ENCODE measurements at regions not wholly inside any gene's neighbourhood (a gene's known extent, or its start where the extent isn't known, plus 50 kb on each side); places are given as distances from the start of the nearest gene placed in this dataset.

DNA sequence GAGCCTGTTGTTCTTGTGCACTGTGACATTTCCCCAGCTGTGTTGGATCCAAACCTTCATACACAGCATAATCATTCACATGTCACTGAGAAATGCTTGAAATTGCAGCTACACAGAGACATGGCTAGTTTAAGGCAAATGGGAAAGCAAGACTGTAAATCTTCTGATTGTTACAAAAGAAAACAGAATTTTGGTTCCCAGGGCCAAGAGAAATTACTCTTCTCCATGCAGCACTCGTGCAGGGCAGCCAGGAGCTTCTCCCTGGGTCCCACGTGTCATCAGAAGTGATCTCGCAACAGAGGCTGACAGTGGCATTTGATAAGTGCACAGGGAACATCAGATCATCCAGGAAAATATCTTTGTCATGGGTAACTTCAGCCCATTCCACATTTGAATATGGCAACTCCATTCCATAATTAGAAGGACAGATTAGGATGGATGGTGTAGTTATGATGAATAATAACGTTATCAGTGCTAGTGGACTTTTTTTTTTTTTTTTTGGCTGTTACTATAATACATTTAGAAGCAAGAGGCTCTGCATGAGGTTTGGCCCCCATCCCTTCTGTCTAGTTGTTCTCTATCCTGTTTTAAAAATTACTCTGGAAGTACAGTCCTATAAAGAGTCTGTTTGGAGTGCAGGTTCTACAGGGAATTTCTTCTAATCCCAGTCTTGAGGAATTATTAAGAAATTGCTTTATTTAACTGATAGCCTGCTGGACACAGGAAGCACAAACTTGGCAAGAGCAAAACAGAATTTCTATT is 571.0 kb upstream of the NOX3 start:
- TF ChIP-seq, protein P1, sequence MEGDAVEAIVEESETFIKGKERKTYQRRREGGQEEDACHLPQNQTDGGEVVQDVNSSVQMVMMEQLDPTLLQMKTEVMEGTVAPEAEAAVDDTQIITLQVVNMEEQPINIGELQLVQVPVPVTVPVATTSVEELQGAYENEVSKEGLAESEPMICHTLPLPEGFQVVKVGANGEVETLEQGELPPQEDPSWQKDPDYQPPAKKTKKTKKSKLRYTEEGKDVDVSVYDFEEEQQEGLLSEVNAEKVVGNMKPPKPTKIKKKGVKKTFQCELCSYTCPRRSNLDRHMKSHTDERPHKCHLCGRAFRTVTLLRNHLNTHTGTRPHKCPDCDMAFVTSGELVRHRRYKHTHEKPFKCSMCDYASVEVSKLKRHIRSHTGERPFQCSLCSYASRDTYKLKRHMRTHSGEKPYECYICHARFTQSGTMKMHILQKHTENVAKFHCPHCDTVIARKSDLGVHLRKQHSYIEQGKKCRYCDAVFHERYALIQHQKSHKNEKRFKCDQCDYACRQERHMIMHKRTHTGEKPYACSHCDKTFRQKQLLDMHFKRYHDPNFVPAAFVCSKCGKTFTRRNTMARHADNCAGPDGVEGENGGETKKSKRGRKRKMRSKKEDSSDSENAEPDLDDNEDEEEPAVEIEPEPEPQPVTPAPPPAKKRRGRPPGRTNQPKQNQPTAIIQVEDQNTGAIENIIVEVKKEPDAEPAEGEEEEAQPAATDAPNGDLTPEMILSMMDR (IDR thresholded peaks at IDR 0.05) = no peak
- TF ChIP-seq POLR2A (IDR thresholded peaks at IDR 0.05) = no peak

All from breast epithelium (tissue), 3 donors.